Karpas-422 (cell line): ENCODE measurements at regions not wholly inside any gene's neighbourhood (a gene's known extent, or its start where the extent isn't known, plus 50 kb on each side); places are given as distances from the start of the nearest gene placed in this dataset.

Source experiments
- DNase-seq: peaks from one replicate; pipeline ENCODE4 v3.0.0-alpha.2; 2015
- H2AFZ ChIP-seq: fragments of 200-600 bp; sonication (generic); 2 replicates; pipeline ENCODE4 v1.6.1; 2014; ENCODE audit warnings: antibody characterized with exemption, low read length, mixed read lengths
- H3K27ac ChIP-seq: fragments of 200-600 bp; sonication (generic); 2 replicates; pipeline ENCODE4 v1.5.1; 2014; ENCODE audit warnings: mild to moderate bottlenecking, low read length, moderate library complexity
- H3K27me3 ChIP-seq: fragments of 200-600 bp; sonication (generic); 2 replicates; pipeline ENCODE4 v1.6.1; 2014; ENCODE audit warnings: low read length, mixed read lengths
- H3K36me3 ChIP-seq: fragments of 200-600 bp; sonication (generic); 2 replicates; pipeline ENCODE4 v1.6.1; 2014; ENCODE audit warnings: low read length, mixed read lengths; ENCODE audit not compliant: insufficient read depth
- H3K4me1 ChIP-seq: fragments of 200-600 bp; sonication (generic); 2 replicates; pipeline ENCODE4 v1.6.1; 2014; ENCODE audit warnings: mild to moderate bottlenecking, low read length, mixed read lengths
- H3K4me2 ChIP-seq: fragments of 200-600 bp; sonication (generic); 2 replicates; pipeline ENCODE4 v1.6.1; 2014; ENCODE audit warnings: low read length, low read depth, mild to moderate bottlenecking; ENCODE audit not compliant: poor library complexity, severe bottlenecking
- H3K4me3 ChIP-seq: fragments of 200-600 bp; sonication (generic); 2 replicates; pipeline ENCODE4 v1.5.1; 2014; ENCODE audit warnings: mild to moderate bottlenecking, antibody characterized with exemption, low read length, mixed read lengths
- H3K79me2 ChIP-seq: fragments of 200-600 bp; sonication (generic); 2 replicates; pipeline ENCODE4 v1.6.1; 2014; ENCODE audit warnings: mild to moderate bottlenecking, low read length, mixed read lengths
- H3K9ac ChIP-seq: fragments of 200-600 bp; sonication (generic); 2 replicates; pipeline ENCODE4 v1.6.0; 2014; ENCODE audit warnings: low read length
- H3K9me2 ChIP-seq: fragments of 200-600 bp; sonication (generic), shearing (Covaris generic); replicated peaks from 2 replicates; pipeline ENCODE4 v1.6.0; 2014; ENCODE audit warnings: mild to moderate bottlenecking, low read length, moderate library complexity; ENCODE audit not compliant: insufficient read depth
- H3K9me3 ChIP-seq: fragments of 300-700, 200-600 bp; sonication (generic); 2 replicates; pipeline ENCODE4 v1.6.1; 2014; ENCODE audit warnings: low read length, mixed read lengths
- H4K20me1 ChIP-seq: fragments of 200-600 bp; sonication (generic); 2 replicates; pipeline ENCODE4 v1.6.1; 2014; ENCODE audit warnings: mild to moderate bottlenecking, antibody characterized with exemption, low read length, low read depth; ENCODE audit not compliant: insufficient read depth

GRCh38 chr3:139737682-139738361 is 60.0 kb upstream of the NMNAT3 start:
- no peak overlapping the region for H2AFZ ChIP-seq
- H3K9me3 ChIP-seq: no peaks in the 10 kb centered on the region
- DNase-seq: no peak
- H3K4me3 ChIP-seq: no peak overlapping the region
- H3K79me2 ChIP-seq: no peaks in the 10 kb centered on the region
- H3K27me3 ChIP-seq: no peaks in the 10 kb centered on the region
- no peaks in the 10 kb centered on the region for H3K9me2 ChIP-seq
- no peaks in the 10 kb centered on the region for H3K4me1 ChIP-seq
- H3K36me3 ChIP-seq: no peaks in the 10 kb centered on the region
- no peak overlapping the region for H3K4me2 ChIP-seq
- no peak overlapping the region for H3K27ac ChIP-seq
- no peak overlapping the region for H3K9ac ChIP-seq
- no peaks in the 10 kb centered on the region for H4K20me1 ChIP-seq

- Histone ChIP-seq H3K27ac (no peak overlapping the region), H3K4me1 (no peaks in the 10 kb centered on the region), H3K9me3 (no peaks in the 10 kb centered on the region), H3K79me2 (no peaks in the 10 kb centered on the region), H4K20me1 (no peaks in the 10 kb centered on the region), H3K27me3 (no peaks in the 10 kb centered on the region), H3K36me3 (no peaks in the 10 kb centered on the region), H3K9me2 (no peaks in the 10 kb centered on the region), H3K4me2 (no peak overlapping the region), H3K4me3 (no peak overlapping the region), H2AFZ (no peak overlapping the region), H3K9ac (no peak overlapping the region)
- no peak for DNase-seq
Measured at GRCh38 chr3:139735191-139735590, 57.4 kb upstream of the NMNAT3 start.

- no peaks in the 10 kb centered on the region for H3K27me3 ChIP-seq
- H3K9ac ChIP-seq: no peak overlapping the region
- no peak for DNase-seq
- no peak overlapping the region for H3K4me3 ChIP-seq
- H3K79me2 ChIP-seq: no peaks in the 10 kb centered on the region
- H3K9me2 ChIP-seq: no peaks in the 10 kb centered on the region
- H3K36me3 ChIP-seq: no peaks in the 10 kb centered on the region
- no peaks in the 10 kb centered on the region for H3K4me1 ChIP-seq
- H3K27ac ChIP-seq: no peak overlapping the region
- H3K9me3 ChIP-seq: no peaks in the 10 kb centered on the region
- H4K20me1 ChIP-seq: no peaks in the 10 kb centered on the region
- no peak overlapping the region for H3K4me2 ChIP-seq
- H2AFZ ChIP-seq: no peak overlapping the region
Measured at GRCh38 chr3:139732729-139733128, 55.0 kb upstream of the NMNAT3 start.

GRCh38 chr3:139729300-139729699 is 51.5 kb upstream of the NMNAT3 start:
- no peak overlapping the region for H2AFZ ChIP-seq
- no peak overlapping the region for H3K27ac ChIP-seq
- no peaks in the 10 kb centered on the region for H3K9me2 ChIP-seq
- H3K9ac ChIP-seq: no peak overlapping the region
- H3K36me3 ChIP-seq: no peaks in the 10 kb centered on the region
- no peaks in the 10 kb centered on the region for H3K9me3 ChIP-seq
- H3K27me3 ChIP-seq: no peaks in the 10 kb centered on the region
- no peaks in the 10 kb centered on the region for H4K20me1 ChIP-seq
- H3K4me2 ChIP-seq: no peak overlapping the region
- no peak overlapping the region for H3K4me3 ChIP-seq
- no peaks in the 10 kb centered on the region for H3K79me2 ChIP-seq
- no peaks in the 10 kb centered on the region for H3K4me1 ChIP-seq
- DNase-seq: no peak

GRCh38 chr3:139728414-139728813 is 50.6 kb upstream of the NMNAT3 start:
- Histone ChIP-seq H3K4me3 (no peak overlapping the region), H3K4me2 (no peak overlapping the region), H3K36me3 (no peaks in the 10 kb centered on the region), H3K4me1 (no peaks in the 10 kb centered on the region), H4K20me1 (no peaks in the 10 kb centered on the region), H3K9ac (no peak overlapping the region), H3K27me3 (no peaks in the 10 kb centered on the region), H3K27ac (no peak overlapping the region), H3K9me3 (no peaks in the 10 kb centered on the region), H3K9me2 (no peaks in the 10 kb centered on the region), H2AFZ (no peak overlapping the region), H3K79me2 (no peaks in the 10 kb centered on the region)
- DNase-seq: no peak
